8988T (cell line): ENCODE measurements at regions not wholly inside any gene's neighbourhood (a gene's known extent, or its start where the extent isn't known, plus 50 kb on each side); places are given as distances from the start of the nearest gene placed in this dataset.

Experiments used
- DNase-seq: peaks from one replicate; pipeline ENCODE4 v3.0.0; 2011

- no peak for DNase-seq
Observed at GRCh38 chr5:18119156-18119785, 485.0 kb downstream of the TAF11L14 start.

DNA sequence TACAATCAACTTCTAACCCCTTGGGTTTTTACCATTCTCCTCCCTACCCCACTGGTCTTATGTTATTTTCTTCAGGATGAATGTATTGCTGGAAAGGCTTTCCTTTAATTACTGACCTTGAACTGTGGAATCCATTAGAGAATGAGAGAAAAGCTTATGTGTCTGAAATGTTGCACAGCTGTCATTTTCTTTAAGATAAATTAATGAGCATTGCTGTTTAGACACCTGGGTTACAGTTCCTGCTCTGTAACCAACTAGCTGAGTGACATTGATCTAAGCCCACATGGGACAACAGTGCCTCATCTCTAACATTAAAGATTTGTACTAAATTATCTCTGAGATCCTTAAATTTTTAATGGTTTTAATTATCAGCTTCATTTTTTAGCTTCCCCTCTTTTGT is 507.0 kb downstream of the TAF11L14 start:
- DNase-seq: no peak

- no peak for DNase-seq
Observed at GRCh38 chr5:18142831-18143230, 508.6 kb downstream of the TAF11L14 start.

GRCh38 chr5:18152671-18153070 is 518.4 kb downstream of the TAF11L14 start:
- no peak for DNase-seq

DNA sequence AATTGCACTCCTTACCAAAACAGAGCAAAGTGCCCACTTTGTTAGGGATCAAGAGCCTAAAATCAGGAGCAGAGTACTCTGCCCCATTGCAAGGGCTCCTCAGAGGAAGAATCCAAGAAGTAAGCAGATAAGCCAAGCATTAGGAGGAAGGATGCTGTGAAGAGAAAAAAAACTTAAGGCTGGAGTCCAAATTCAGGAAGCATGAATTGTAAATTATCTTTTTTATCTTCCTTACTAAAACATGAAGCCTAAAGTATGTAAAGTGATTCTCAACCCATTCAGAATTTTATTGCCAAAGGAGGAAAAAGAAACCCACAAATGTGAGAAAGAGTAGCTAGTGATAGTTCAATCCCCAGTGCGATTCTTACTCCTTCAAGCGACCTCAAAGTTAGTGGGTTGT is 523.9 kb downstream of the TAF11L14 start:
- DNase-seq: no peak

DNA sequence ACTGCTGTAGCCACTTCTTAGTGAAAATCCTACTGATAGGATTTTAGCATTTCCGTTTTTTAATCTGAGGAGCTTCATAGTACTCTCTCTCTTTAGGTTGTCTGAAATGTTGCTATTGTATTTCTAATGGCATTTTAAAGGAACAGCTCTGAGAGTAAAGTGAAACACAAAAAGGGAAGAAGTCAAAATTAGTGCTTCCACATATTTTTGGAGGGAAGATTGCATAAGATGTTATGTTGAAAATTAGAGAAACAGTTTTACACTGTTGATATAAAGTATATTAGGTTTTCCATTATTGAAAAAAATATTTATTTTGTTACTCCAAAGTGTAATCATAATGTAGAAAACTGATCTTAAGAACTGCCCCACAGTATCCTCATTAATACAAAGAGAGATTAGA is 525.1 kb downstream of the TAF11L14 start:
- no peak for DNase-seq

DNA sequence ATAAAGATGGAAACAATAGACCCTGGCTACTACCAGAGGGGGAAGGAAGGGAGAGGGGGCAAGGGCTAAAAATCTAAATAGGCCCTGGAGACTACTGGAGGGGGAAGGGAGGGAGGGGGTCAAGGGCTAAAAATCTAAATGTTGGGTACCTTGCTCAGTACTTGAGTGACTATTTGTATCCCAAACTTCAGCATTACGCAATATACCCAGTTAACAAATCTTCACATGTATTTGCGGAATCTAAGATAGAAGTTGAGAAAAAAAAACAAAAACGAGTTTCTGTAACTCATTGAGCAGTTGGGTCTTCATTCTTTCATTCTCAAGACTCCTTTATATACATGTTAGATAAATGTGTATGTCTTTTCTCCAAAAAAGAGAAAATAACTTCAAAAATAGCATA is 537.4 kb downstream of the TAF11L14 start:
- no peak for DNase-seq

DNA sequence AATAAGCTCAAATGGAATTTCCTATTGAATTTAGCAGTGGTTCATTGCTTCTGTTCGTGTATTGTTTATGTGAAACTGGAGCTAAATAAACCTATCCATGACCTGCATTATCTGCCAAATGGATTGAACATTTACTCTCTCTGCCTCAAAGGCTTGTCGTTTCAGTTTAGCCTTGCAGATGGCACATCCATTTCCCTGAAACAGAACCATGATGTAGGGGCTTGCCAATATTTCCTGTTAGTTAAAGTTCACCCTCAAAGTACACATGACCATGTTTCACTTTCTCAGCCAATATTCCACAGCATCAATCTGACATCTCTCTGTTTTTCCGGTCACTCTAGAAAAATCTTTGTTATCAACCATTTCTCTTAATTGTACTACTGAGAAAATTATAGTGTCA is 545.3 kb downstream of the TAF11L14 start:
- no peak for DNase-seq

- no peak for DNase-seq
Observed at GRCh38 chr5:18181575-18181974, 547.3 kb downstream of the TAF11L14 start.

DNA sequence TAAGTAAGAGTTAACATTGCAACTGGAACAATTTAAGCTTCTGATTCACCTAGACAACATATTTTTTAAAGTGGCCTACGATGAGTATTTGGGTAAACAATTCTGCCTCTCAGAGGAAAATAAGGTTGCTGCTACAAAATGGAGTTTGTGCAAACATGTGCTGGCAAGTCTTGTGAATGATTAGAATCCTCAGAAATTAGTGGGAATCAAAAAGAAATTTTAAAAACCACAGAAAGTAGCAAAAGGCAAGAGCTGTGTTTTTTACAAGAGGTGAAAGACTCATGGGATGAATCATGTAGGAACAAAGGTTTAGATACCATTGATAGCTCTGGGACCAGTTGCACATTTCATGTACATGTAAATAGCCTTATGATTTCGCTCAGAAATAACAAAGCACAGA is 561.6 kb downstream of the TAF11L14 start:
- DNase-seq: no peak

DNA sequence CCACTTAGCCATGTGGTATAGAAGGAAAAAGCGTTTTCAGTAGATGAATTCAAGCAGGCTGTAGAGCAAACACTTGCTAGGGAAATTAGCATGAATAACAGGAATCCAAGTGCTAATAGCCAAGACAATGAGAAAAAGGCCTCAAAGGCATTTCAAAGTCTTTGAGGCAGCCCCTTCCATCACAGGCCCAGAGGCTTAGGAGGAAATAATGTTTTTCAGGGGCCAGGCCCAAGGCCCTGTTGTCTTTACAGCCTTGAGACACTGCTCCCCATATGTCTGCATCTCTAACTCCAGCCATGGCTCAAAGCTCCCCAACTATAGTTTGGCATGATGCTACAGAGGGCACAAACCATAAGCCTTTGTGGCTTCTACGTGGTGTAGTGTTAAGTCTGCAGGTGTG is 563.5 kb downstream of the TAF11L14 start:
- no peak for DNase-seq

- DNase-seq: no peak
Observed at GRCh38 chr5:18202164-18202563, 567.9 kb downstream of the TAF11L14 start.

DNA sequence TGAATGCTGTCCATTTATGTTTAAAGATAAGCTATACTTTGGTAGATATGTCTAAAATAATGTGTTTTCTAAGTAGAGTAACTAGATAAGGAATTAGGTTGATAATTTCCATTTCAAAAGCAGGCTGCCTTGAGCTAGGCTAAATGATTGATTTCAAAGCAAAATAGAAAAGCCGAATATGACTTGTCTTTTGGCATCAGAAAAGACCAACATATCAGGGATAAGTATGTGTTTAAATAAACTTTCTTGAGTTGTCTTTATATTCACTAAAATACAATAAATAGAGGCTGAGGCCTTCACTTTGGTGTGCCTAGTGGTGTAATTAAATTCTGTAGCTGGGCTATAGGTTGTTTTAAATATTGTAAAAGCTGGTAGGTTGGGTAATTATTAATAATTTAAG is 569.0 kb downstream of the TAF11L14 start:
- DNase-seq: no peak

- DNase-seq: no peak
Observed at GRCh38 chr5:18213666-18214065, 579.4 kb downstream of the TAF11L14 start.

GRCh38 chr5:18216016-18216415 is 581.8 kb downstream of the TAF11L14 start:
- DNase-seq: no peak

GRCh38 chr5:18216729-18217128 is 582.5 kb downstream of the TAF11L14 start:
- DNase-seq: no peak

- no peak for DNase-seq
Observed at GRCh38 chr5:18219241-18219640, 585.0 kb downstream of the TAF11L14 start.

GRCh38 chr5:18220631-18221030 is 586.4 kb downstream of the TAF11L14 start:
- no peak for DNase-seq

GRCh38 chr5:18236386-18236785 is 602.1 kb downstream of the TAF11L14 start:
- no peak for DNase-seq

- DNase-seq: no peak
Observed at GRCh38 chr5:18238321-18238720, 604.1 kb downstream of the TAF11L14 start.

- no peak for DNase-seq
Observed at GRCh38 chr5:18240971-18241370, 606.7 kb downstream of the TAF11L14 start.

DNA sequence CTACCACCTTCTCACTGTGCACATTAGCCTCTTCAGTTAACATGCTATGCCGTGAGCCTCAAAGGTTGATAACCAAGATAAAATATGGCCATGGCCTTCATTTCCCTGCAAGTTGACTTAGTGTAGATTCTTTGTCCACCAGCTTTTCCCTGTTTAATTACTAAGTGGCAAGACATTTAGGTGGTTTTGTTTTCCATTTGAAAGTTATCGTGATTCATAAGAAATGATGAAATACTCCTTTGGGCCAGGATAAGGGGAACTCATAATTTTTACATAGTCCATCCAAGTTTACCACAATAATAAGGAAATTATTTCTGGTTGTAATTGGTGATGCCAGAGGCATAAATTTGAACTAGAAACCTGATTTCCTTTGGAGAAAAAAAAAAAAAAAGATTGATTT is 609.6 kb downstream of the TAF11L14 start:
- DNase-seq: no peak

GRCh38 chr5:18244309-18244708 is 610.0 kb downstream of the TAF11L14 start:
- no peak for DNase-seq

DNA sequence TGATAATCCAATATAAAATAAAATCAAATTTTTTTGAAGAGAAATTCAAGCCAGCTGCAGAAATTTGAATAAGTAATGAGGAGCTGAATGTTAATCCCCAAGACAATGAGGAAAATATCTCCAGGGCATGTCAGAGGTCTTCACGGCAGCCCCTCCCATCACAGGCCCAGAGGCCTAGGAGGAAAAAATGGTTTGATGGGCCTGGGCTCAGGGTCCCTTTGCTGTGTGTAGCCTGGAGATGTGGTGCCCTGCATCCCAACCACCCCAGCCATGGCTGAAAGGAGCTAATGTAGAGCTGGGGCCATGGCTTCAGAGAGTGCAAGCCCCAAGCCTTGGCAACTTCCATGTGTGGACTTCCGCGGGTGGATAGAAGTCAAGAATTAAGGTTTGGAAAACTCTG is 618.3 kb downstream of the TAF11L14 start:
- no peak for DNase-seq

DNA sequence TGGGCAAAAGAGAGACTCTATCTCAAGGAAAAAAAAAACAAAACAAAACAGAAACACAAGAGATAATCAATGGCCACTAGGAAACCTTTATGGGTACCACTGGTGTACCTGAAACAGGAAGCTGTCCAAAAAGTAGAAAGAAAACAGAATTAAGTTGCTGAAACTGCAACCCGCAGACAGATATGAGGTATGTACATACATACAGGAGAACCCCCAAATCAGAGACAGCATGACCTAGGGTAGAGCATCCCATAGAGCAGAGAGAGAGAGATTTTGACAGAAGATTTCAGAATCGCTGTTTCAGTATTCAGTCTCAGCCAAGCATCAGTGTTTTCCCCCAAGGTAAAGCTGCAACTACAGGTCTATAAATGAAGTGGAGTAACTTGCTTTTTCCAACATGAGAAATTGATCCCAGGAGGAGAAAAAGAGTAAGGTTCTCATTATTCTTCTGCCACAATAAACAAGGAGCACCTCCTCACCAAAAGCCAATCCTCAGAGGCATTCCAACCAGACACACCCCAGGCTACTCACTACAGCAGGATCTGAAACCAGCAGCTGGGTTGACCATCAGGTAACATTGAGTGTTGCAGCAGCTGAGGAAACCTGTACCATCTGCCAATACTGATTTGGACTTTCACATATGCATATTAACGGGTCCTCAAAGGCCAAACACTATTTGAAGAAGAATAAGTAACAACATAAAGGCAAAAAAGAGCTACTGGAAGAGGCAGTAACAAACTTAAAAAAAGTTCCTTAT is 630.0 kb downstream of the TAF11L14 start:
- DNase-seq: no peak
